ENCODE measurements at regions not wholly inside any gene's neighbourhood (a gene's known extent, or its start where the extent isn't known, plus 50 kb on each side); places are given as distances from the start of the nearest gene placed in this dataset.

GRCh38 chr15:35697549-35698299 is 151.8 kb upstream of the DPH6 start:
- POLR2A ChIA-PET, result no interaction called here
- no peak overlapping the region for H3K9ac ChIP-seq (ENCODE audit: insufficient read depth in 1 of 2, low read depth in 2 of 2, low read length in 2 of 2)
- H3K4me1 ChIP-seq (replicated peaks in 1 of 2; ENCODE audit: control insufficient read depth in 2 of 2, insufficient read depth in 2 of 2, low read length in 2 of 2), result peaks cover 0 to 10% of the 10 kb centered on the region in 2 experiments; a peak in 3 of 5 replicates
- no peaks in the 10 kb centered on the region for H4K20me1 ChIP-seq (replicated peaks; ENCODE audit: control insufficient read depth, insufficient read depth, low read length)
- ATAC-seq (peak; percentile 44; the same call in 1 of the 3 replicates), FAIRE-seq (peak; percentile 26), DNase-seq (ENCODE audit: extremely low read depth in 1 of 4, low spot score in 3 of 4) (no peak)
- H3K27ac ChIP-seq (ENCODE audit: extremely low read depth, low read depth, low read length), result no peak overlapping the region
- in situ Hi-C loops (cut with MboI) (no loop called here), intact Hi-C loops (cut with micrococcal nuclease) (no loop called here)
- BruUV-seq (replicated peaks), result no TSS peak
- 0 out of 2 replicates have a peak overlapping the region, but pooled peaks have one; percentile 46 for H2AFZ ChIP-seq (ENCODE audit: low read depth, low read length)
- H3K9me1 ChIP-seq (ENCODE audit: control insufficient read depth, insufficient read depth, low read length), result no peaks in the 10 kb centered on the region
- TF ChIP-seq ZNF512 (tag; IDR thresholded peaks at IDR 0.05) (peak; percentile 28; the same call in 1 of the 2 replicates), ZNF280A (IDR thresholded peaks at IDR 0.05; ENCODE audit: low read depth, partially characterized antibody) (no peak), CTCF (IDR thresholded peaks at IDR 0.05 in 2 of 3, conservative IDR thresholded peaks at IDR 0.05 in 1 of 3; ENCODE audit: insufficient read depth in 2 of 3, low read depth in 1 of 3, low read length in 3 of 3) (peak in 2 of 3 experiments; percentile 12 to 26; a peak in 1 of 6 replicates), NFIC (IDR thresholded peaks at IDR 0.05) (peak; percentile 41; the same call in 1 of the 2 replicates)
- WGBS (ENCODE audit: insufficient coverage, low coverage, missing lambda C conversion rate), result 40% methylated on average over 7 of the region's 8 CpGs
- no peaks in the 10 kb centered on the region for H3K36me3 ChIP-seq (ENCODE audit: control insufficient read depth, insufficient read depth, low read length)
- CTCF ChIA-PET (ENCODE audit: low intra/inter-chr PET ratio), result no interaction called here
- H3K79me2 ChIP-seq (ENCODE audit: control insufficient read depth, insufficient read depth, low read length), result no peaks in the 10 kb centered on the region
- H3K4me3 ChIP-seq, result no peak overlapping the region
- no peaks in the 10 kb centered on the region for H3K9me3 ChIP-seq (replicated peaks; ENCODE audit: control insufficient read depth, insufficient read depth, low read depth, low read length)
- H3K4me2 ChIP-seq (ENCODE audit: insufficient read depth, low read length), result no peak overlapping the region
- H3K27me3 ChIP-seq (ENCODE audit: control insufficient read depth in 2 of 2, insufficient read depth in 2 of 2, low read length in 2 of 2), result no peaks in the 10 kb centered on the region
